KMS-11 (cell line): ENCODE measurements at regions not wholly inside any gene's neighbourhood (a gene's known extent, or its start where the extent isn't known, plus 50 kb on each side); places are given as distances from the start of the nearest gene placed in this dataset.
A peak's percentile ranks its signal among the peaks of the same experiment; 100 is the strongest.

ENCODE experiments used
- H2AFZ ChIP-seq: fragments of 200-600 bp; sonication (generic); 2 replicates; pipeline ENCODE4 v1.6.1; 2016; ENCODE audit warnings: antibody characterized with exemption, mixed run types, low read depth
- H3K27ac ChIP-seq: fragments of 200-600 bp; sonication (generic); 2 replicates; pipeline ENCODE4 v1.6.1; 2016; ENCODE audit warnings: mild to moderate bottlenecking, mixed run types
- H3K27me3 ChIP-seq: fragments of 200-600 bp; sonication (generic); 2 replicates; pipeline ENCODE4 v1.6.1; 2017; ENCODE audit warnings: mild to moderate bottlenecking, low read depth, mixed run types, moderate library complexity; ENCODE audit not compliant: insufficient read depth
- H3K36me3 ChIP-seq: fragments of 200-600 bp; sonication (generic); 2 replicates; pipeline ENCODE4 v1.6.1; 2017; ENCODE audit warnings: mild to moderate bottlenecking, mixed run types; ENCODE audit not compliant: insufficient read depth
- H3K4me1 ChIP-seq: fragments of 200-600 bp; sonication (generic); 2 replicates; pipeline ENCODE4 v1.6.1; 2016; ENCODE audit warnings: mild to moderate bottlenecking, low read depth, mixed run types; ENCODE audit not compliant: poor library complexity, severe bottlenecking
- H3K4me2 ChIP-seq: fragments of 200-600 bp; sonication (generic); 2 replicates; pipeline ENCODE4 v1.7.0; 2016; ENCODE audit warnings: mild to moderate bottlenecking, mixed run types
- H3K4me3 ChIP-seq: fragments of 200-600 bp; sonication (generic); IDR thresholded peaks from 2 replicates; pipeline ENCODE4 v1.6.1; 2017; ENCODE audit warnings: low read depth, low read length, mixed read lengths; ENCODE audit not compliant: insufficient read depth
- H3K79me2 ChIP-seq: fragments of 200-600 bp; sonication (generic); 2 replicates; pipeline ENCODE4 v1.6.1; 2016; ENCODE audit warnings: low read depth, mixed run types; ENCODE audit not compliant: insufficient read depth
- H3K9ac ChIP-seq: fragments of 200-600 bp; sonication (generic); 2 replicates; pipeline ENCODE4 v1.6.1; 2016; ENCODE audit warnings: mild to moderate bottlenecking, mixed run types
- H4K20me1 ChIP-seq: fragments of 200-600 bp; sonication (generic); 2 replicates; pipeline ENCODE4 v1.6.1; 2016; ENCODE audit warnings: mild to moderate bottlenecking, mixed run types; ENCODE audit not compliant: insufficient read depth
- CTCF ChIP-seq: fragments of 200-600 bp; sonication (generic); conservative IDR thresholded peaks from 2 replicates; pipeline ENCODE4 v1.6.1; 2017; ENCODE audit warnings: low read depth, mild to moderate bottlenecking, antibody characterized with exemption, low read length, moderate library complexity, mixed read lengths

- Histone ChIP-seq H3K9ac (no peak overlapping the region), H3K4me3 (no peak overlapping the region), H3K36me3 (no peaks in the 10 kb centered on the region), H3K4me2 (no peak overlapping the region), H3K27ac (no peak overlapping the region), H3K4me1 (no peaks in the 10 kb centered on the region), H3K27me3 (no peaks in the 10 kb centered on the region), H2AFZ (no peak overlapping the region), H4K20me1 (no peaks in the 10 kb centered on the region), H3K79me2 (no peaks in the 10 kb centered on the region)
- TF ChIP-seq CTCF: no peak
Measured at GRCh38 chr9:87443461-87443860, 54.2 kb upstream of the DAPK1 start.

GRCh38 chr9:87445646-87446045, 52.0 kb upstream of the DAPK1 start:
- H3K36me3 ChIP-seq: no peaks in the 10 kb centered on the region
- no peak overlapping the region for H3K9ac ChIP-seq
- H4K20me1 ChIP-seq: no peaks in the 10 kb centered on the region
- peak overlapping the region; percentile 64 for H2AFZ ChIP-seq
- peak overlapping the region; percentile 31; the same call in 1 of the 2 replicates for H3K4me2 ChIP-seq
- H3K4me1 ChIP-seq: no peaks in the 10 kb centered on the region
- no peaks in the 10 kb centered on the region for H3K79me2 ChIP-seq
- H3K4me3 ChIP-seq: no peak overlapping the region
- TF ChIP-seq CTCF: no peak
- no peak overlapping the region for H3K27ac ChIP-seq
- H3K27me3 ChIP-seq: no peaks in the 10 kb centered on the region; the same call in 1 of the 2 replicates

- H3K27me3 ChIP-seq: no peaks in the 10 kb centered on the region; the same call in 1 of the 2 replicates
- no peak overlapping the region for H3K27ac ChIP-seq
- no peaks in the 10 kb centered on the region for H4K20me1 ChIP-seq
- no peak overlapping the region for H2AFZ ChIP-seq
- H3K36me3 ChIP-seq: no peaks in the 10 kb centered on the region
- H3K4me2 ChIP-seq: no peak overlapping the region
- no peaks in the 10 kb centered on the region for H3K79me2 ChIP-seq
- no peaks in the 10 kb centered on the region for H3K4me1 ChIP-seq
- no peak overlapping the region for H3K9ac ChIP-seq
- TF ChIP-seq CTCF: no peak
- H3K4me3 ChIP-seq: no peak overlapping the region
Measured at GRCh38 chr9:87446527-87446926, 51.1 kb upstream of the DAPK1 start.

- Histone ChIP-seq H3K4me3 (no peak overlapping the region), H3K79me2 (no peaks in the 10 kb centered on the region), H3K9ac (no peak overlapping the region), H3K4me2 (no peak overlapping the region), H3K27ac (no peak overlapping the region), H3K4me1 (no peaks in the 10 kb centered on the region), H3K27me3 (no peaks in the 10 kb centered on the region; the same call in 1 of the 2 replicates), H4K20me1 (no peaks in the 10 kb centered on the region), H2AFZ (no peak overlapping the region), H3K36me3 (no peaks in the 10 kb centered on the region)
- no peak for TF ChIP-seq CTCF
Measured at GRCh38 chr9:87447547-87448432, 49.9 kb upstream of the DAPK1 start.
